AG04449 (cell line): ENCODE measurements at regions not wholly inside any gene's neighbourhood (a gene's known extent, or its start where the extent isn't known, plus 50 kb on each side); places are given as distances from the start of the nearest gene placed in this dataset.

Experiments used
- CTCF ChIA-PET: fragments of 350-600 bp; formaldehyde crosslinking; extraction: SDS; loops from one replicate; lab custom pipeline; 2021; ENCODE audit warnings: antibody characterized with exemption; lab: Yijun Ruan, JAX
- POLR2A ChIA-PET: fragments of 400-600, 350-600 bp; formaldehyde crosslinking; extraction: SDS; loops from one replicate; lab custom pipeline; 2020; ENCODE audit warnings: antibody characterized with exemption, inconsistent platforms; lab: Yijun Ruan, JAX
- DNase-seq: peaks from one replicate; pipeline ENCODE4 v3.0.0-alpha.2; 2010; ENCODE audit warnings: low read depth, low spot score
- H3K4me3 ChIP-seq: 2 replicates; pipeline ENCODE4 v1.5.1; 2011; ENCODE audit warnings: low read depth, mild to moderate bottlenecking, control low read depth, low read length
- CTCF ChIP-seq: IDR thresholded peaks from one replicate; pipeline ENCODE4 v1.5.1; 2011; ENCODE audit warnings: mild to moderate bottlenecking, moderate library complexity, low read length, control low read depth, inconsistent platforms; ENCODE audit not compliant: insufficient read depth; ENCODE audit errors: missing control alignments

DNA sequence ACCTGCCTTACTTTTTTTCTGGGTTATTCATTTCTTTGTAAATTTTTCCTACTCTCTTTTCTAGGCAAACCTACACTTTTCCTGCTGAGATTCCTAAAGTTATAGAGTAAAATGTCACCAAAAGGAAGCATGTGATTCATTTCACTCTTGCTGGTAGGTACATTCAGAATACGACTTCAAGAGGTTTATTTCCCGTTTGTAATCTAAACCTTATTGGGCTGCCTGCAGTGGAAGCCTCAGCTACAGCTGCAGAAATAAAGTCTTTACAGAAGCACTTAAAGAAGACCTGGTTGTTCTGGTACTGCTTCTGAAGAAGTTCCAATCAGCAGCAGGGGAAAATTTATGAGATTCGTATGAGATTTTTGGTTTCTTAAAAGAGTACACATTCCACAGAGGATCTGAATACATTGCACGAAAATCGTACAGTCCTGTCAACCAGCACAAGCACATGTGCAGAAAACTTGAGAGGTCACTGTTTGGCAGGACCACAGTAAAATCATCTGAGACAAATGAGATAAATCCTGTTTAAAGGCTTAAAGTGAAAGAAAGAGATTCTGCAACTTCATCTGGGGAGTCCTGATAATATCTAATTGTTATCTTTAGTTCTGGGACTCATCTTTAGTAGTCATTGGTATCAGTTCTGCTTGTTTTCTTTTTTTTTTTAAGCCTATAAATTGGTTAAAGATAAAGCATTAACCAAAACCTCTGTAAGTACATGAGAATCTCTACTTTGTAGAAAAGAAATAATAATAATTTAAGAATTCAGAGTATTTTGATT, 109.9 kb upstream of the ADGRL2 start:
- no peak for TF ChIP-seq CTCF
- POLR2A ChIA-PET, result no interaction called here

GRCh38 chr1:81689531-81689941, 111.2 kb upstream of the ADGRL2 start:
- ChIA-PET CTCF (no interaction called here), POLR2A (no interaction called here)
- no peak for TF ChIP-seq CTCF
- H3K4me3 ChIP-seq, result no peak overlapping the region
- peak; percentile 62 for DNase-seq

More for the DNA sequence above, 109.9 kb upstream of the ADGRL2 start:
- DNase-seq, result no peak
- H3K4me3 ChIP-seq, result no peak overlapping the region
- CTCF ChIA-PET, result no interaction called here

DNA sequence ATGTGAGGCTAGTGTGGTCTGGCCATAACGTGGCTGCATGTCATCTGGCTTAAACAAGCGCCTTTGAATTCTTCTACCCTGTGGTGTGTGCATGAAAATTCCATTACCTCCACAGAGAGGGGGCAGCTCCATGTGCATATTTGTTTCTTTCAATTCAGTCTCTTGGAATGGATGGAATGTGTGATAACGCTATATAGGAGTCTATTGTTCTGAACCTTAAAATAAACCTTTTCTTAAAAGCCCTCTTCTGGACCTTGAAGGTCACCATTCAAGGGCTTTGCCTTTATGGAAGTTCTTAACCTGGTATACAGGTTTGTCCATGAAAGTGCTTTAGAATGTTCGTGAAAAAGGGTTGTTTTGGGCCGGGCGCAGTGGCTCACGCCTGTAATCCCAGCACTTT, 118.2 kb upstream of the ADGRL2 start:
- no peak for TF ChIP-seq CTCF
- no peak overlapping the region for H3K4me3 ChIP-seq
- ChIA-PET POLR2A (no interaction called here), CTCF (interaction anchor here (0.9 kb wide), 1 partner anchor 12 kb away, joined by 3 read pairs; no protein-coding TSS in a partner anchor)
- DNase-seq, result no peak

GRCh38 chr1:81681601-81682266, 119.0 kb upstream of the ADGRL2 start:
- TF ChIP-seq CTCF, result no peak
- ChIA-PET POLR2A (no interaction called here), CTCF (interaction anchor here (0.9 kb wide), 1 partner anchor 12 kb away, joined by 3 read pairs; no protein-coding TSS in a partner anchor)
- no peak for DNase-seq
- no peak overlapping the region for H3K4me3 ChIP-seq

GRCh38 chr1:81681114-81681513, 119.6 kb upstream of the ADGRL2 start:
- DNase-seq, result no peak
- CTCF ChIA-PET, result no interaction called here
- POLR2A ChIA-PET, result interaction anchor here (1.2 kb wide), 1 partner anchor 11 kb away, joined by 3 read pairs; no protein-coding TSS in a partner anchor
- no peak overlapping the region for H3K4me3 ChIP-seq
- TF ChIP-seq CTCF, result no peak

- no peak overlapping the region for H3K4me3 ChIP-seq
- ChIA-PET CTCF (interaction anchor here (0.6 kb wide), 1 partner anchor 390 kb away, joined by 3 read pairs; no protein-coding TSS in a partner anchor), POLR2A (interaction anchor here (1.2 kb wide), 1 partner anchor 10 kb away, joined by 3 read pairs; no protein-coding TSS in a partner anchor)
- no peak for TF ChIP-seq CTCF
- no peak for DNase-seq
Observed at GRCh38 chr1:81679942-81680341, 120.8 kb upstream of the ADGRL2 start.
